NB4 (cell line): ENCODE measurements at regions not wholly inside any gene's neighbourhood (a gene's known extent, or its start where the extent isn't known, plus 50 kb on each side); places are given as distances from the start of the nearest gene placed in this dataset.

ENCODE experiments used
- DNase-seq: peaks from one replicate; pipeline ENCODE4 v3.0.0; 2010; ENCODE audit warnings: low read depth
- H3K4me3 ChIP-seq: one replicate; pipeline ENCODE4 v1.5.1; 2011; ENCODE audit warnings: mild to moderate bottlenecking, low read depth, low read length, moderate library complexity
- MYC ChIP-seq: IDR thresholded peaks from 2 replicates; pipeline ENCODE4 v1.6.1; 2011; ENCODE audit warnings: low read depth, low read length
- POLR2A ChIP-seq: IDR thresholded peaks from 2 replicates; pipeline ENCODE4 v1.6.1; 2011; ENCODE audit warnings: mild to moderate bottlenecking; ENCODE audit not compliant: insufficient read length; ENCODE audit errors: extremely low read depth
- TF ChIP-seq, protein P1 (sequence below): IDR thresholded peaks from 2 replicates; pipeline ENCODE4 v1.6.1; 2011; ENCODE audit warnings: low read depth, low read length
- TF ChIP-seq, protein P2 (sequence below): IDR thresholded peaks from one replicate; pipeline ENCODE4 v1.5.1; 2012; ENCODE audit warnings: low read depth, low read length

DNA sequence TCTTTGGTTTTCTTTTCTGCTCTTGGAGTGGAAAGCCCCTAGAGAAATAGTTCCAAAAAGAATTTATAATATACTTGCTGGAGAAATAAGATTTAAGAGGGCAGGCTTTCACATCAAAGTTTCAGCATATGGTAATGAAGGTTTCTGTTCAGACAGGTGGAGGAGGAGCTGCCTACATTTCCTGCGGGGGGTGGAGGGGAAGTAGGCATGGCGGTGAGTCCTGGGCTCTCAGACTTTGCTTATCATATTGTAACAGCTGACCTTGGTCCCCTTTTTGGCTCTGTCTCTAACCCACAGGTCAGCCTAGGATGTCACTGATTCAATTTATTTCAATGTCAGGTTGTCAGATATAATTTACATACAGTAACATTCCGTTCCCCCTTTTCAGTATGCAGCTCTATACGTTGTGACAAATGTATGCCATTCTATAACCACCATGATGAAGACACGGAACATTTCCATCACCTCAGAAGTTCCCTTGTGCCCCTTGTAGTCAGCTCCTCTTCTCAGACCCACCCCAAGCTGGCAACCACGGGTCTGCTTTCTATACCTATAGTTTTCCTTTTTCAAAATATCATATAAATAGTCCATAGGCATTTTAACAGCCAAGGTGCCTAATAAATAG lies 77.6 kb upstream of the GGTLC1 start:
- no peak overlapping the region for H3K4me3 ChIP-seq
- TF ChIP-seq MYC = no peak
- TF ChIP-seq, protein P1, sequence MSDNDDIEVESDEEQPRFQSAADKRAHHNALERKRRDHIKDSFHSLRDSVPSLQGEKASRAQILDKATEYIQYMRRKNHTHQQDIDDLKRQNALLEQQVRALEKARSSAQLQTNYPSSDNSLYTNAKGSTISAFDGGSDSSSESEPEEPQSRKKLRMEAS = no peak
- TF ChIP-seq POLR2A = no peak
- TF ChIP-seq, protein P2, sequence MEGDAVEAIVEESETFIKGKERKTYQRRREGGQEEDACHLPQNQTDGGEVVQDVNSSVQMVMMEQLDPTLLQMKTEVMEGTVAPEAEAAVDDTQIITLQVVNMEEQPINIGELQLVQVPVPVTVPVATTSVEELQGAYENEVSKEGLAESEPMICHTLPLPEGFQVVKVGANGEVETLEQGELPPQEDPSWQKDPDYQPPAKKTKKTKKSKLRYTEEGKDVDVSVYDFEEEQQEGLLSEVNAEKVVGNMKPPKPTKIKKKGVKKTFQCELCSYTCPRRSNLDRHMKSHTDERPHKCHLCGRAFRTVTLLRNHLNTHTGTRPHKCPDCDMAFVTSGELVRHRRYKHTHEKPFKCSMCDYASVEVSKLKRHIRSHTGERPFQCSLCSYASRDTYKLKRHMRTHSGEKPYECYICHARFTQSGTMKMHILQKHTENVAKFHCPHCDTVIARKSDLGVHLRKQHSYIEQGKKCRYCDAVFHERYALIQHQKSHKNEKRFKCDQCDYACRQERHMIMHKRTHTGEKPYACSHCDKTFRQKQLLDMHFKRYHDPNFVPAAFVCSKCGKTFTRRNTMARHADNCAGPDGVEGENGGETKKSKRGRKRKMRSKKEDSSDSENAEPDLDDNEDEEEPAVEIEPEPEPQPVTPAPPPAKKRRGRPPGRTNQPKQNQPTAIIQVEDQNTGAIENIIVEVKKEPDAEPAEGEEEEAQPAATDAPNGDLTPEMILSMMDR = no peak
- DNase-seq = no peak

DNA sequence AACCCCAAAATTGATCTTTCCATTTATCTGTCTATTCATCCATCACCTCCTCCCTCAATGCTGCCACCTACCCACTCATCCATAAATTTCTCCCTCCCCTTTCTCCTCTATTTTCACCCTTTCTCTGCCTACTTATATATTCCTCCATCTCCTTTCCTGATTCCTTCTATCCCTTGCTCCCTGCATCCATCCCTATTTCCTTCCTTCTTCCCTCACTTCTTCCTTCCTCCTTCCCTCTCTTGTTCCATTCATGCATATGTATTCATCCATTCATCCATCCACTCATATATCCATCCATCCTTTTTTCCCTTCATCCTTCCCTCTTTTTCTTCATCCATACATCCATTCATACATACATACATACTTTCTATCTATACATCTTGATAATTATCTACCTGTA lies 76.3 kb upstream of the GGTLC1 start:
- no peak for DNase-seq
- H3K4me3 ChIP-seq = no peak overlapping the region
- TF ChIP-seq, protein P2 = no peak
- TF ChIP-seq POLR2A (no peak), MYC (no peak)
- TF ChIP-seq, protein P1 = no peak

DNA sequence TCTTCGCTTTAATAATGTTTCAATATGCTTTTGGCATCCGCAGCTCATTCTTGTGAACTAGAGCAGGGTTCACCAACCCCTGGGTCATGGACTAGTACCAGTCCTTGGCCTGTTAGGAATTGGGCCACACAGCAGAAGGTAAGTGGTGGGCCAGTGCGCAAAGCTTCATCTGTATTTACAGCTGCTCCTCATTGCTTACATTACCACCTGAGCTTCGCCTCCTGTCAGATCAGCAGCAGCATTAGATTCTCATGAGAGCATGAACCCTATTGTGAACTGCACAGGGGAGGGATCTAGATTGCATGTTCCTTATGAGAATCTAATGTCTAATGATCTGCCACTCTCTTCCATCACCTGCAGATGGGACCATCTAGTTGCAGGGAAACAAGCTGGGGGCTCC lies 75.5 kb upstream of the GGTLC1 start:
- TF ChIP-seq, protein P2 = no peak
- TF ChIP-seq MYC = no peak
- TF ChIP-seq, protein P1 = no peak
- no peak overlapping the region for H3K4me3 ChIP-seq

DNA sequence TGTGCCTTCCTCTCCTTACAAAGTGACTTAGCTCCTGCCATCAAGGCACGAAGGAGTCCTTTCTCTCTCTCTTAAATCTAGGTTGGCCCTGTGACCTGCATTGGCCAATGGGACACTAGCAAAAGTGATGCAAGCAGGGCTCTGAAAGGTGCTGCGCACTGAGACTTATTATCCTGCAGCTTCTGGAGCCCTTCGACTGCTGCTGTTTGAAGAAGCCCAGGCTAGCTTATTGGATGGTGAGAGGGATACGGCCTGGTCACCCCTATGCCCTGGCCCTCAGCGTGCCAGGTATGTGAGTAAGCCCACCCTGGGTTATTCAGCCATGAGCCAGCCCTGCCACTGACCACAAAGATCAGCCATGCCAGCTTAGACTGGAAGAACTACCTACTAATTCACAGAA lies 74.5 kb upstream of the GGTLC1 start:
- TF ChIP-seq POLR2A (no peak), MYC (no peak)
- TF ChIP-seq, protein P1 = no peak
- TF ChIP-seq, protein P2 = no peak

More for the DNA sequence above, 75.5 kb upstream of the GGTLC1 start:
- no peak for DNase-seq

DNA sequence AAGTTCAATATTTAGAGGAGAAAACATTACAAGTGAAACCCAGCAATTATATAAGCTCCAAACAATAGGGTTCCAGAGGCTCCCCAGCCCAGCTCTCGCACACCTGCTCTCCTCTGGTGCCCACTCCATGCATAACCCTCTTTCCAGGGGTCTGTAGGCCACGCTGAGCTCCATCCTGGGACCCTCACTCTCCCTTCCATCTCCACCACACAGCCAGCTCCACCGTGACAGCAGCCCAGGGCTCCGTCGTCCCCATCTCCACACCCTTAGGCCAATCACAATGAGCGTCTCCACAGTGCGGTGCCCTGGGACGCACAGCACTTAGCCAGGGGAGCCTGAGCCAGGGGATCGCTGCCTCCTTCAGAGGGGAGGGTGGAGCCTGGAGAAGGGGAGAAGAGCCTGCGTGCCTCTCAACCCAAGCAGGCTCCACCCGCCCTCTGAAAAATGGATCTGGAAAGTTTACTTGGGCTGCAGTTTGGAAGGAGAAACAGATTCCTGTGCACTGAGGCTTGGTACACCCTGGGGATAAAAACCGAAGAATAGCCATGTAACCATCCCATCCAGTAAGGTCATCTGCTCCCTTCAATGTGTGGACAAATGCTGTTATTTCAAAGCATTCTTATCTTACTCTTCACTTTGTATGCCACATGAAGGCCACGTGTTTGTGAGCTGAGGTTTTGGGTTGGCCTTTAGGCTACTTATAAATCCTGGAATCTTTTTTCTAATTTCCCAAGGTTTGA lies 72.4 kb upstream of the GGTLC1 start:
- TF ChIP-seq, protein P1 = peak; percentile 36; the same call in 1 of the 2 replicates
- no peak for TF ChIP-seq POLR2A
- DNase-seq = no peak
- no peak overlapping the region for H3K4me3 ChIP-seq

More for the DNA sequence above, 74.5 kb upstream of the GGTLC1 start:
- no peak overlapping the region for H3K4me3 ChIP-seq
- DNase-seq = no peak

DNA sequence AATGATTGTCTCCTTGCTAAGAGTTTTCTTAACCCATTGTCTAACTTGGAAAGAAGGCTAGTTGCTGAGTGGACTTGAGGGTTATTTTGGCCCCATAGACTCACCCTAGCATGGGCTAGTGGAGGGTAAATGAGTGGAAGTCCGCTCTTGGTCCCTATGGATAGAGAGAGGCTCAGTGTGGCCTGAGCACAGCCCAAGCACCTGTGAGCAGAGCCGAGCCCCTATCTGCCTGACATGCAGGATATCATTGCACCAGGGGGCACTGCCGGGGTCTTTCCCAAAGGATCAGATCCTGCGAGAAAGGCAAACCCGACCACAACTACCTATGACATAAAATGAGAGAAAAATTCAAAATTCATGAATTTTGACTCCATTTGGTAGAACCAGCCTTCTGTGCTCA lies 70.6 kb upstream of the GGTLC1 start:
- no peak for DNase-seq
- TF ChIP-seq, protein P1 = no peak
- no peak for TF ChIP-seq MYC
- TF ChIP-seq, protein P2 = no peak
- no peak for TF ChIP-seq POLR2A

More for the DNA sequence above, 70.6 kb upstream of the GGTLC1 start:
- no peak overlapping the region for H3K4me3 ChIP-seq
